ENCODE measurements at regions not wholly inside any gene's neighbourhood (a gene's known extent, or its start where the extent isn't known, plus 50 kb on each side); places are given as distances from the start of the nearest gene placed in this dataset.

- ChIA-PET POLR2A (ENCODE audit: unreplicated experiment) (no interaction called here), CTCF (no interaction called here)
- WGBS, 2 experiments (ENCODE audit: extremely low coverage in 2 of 2, insufficient read length in 1 of 2), result 18% methylated on average over 3 of the region's 6 CpGs; no CpG with 5 or more reads in 1 of the 2 experiments
- Histone ChIP-seq H4K20me1 (ENCODE audit: insufficient read depth, low read length) (no peaks in the 10 kb centered on the region), H3K9ac (ENCODE audit: low read depth, low read length) (no peak overlapping the region), H3K4me1 (ENCODE audit: control insufficient read depth, insufficient read depth, low read length) (no peaks in the 10 kb centered on the region), H3K9me3 (ENCODE audit: control insufficient read depth, insufficient read depth, low read length) (no peaks in the 10 kb centered on the region), H2BK5ac (ENCODE audit: low read depth, low read length, poor library complexity, severe bottlenecking) (no peak overlapping the region), H3K4me3 (ENCODE audit: insufficient read depth, low read depth, low read length) (no peak overlapping the region), H3K36me3 (ENCODE audit: control insufficient read depth, insufficient read depth, low read length) (no peaks in the 10 kb centered on the region), H3K14ac (replicated peaks; ENCODE audit: low read depth, low read length) (no peak overlapping the region), H2BK20ac (ENCODE audit: low read depth, low read length) (no peak overlapping the region), H4K5ac (ENCODE audit: low read depth, low read length) (no peak overlapping the region), H3K4me2 (ENCODE audit: low read depth, low read length) (no peak overlapping the region), H2AK5ac (ENCODE audit: low read depth, low read length) (no peak overlapping the region), H4K91ac (ENCODE audit: insufficient read depth, low read depth, low read length) (no peak overlapping the region), H3K27me3 (ENCODE audit: control insufficient read depth, insufficient read depth, low read length) (peaks cover 12% of the 10 kb centered on the region), H3K79me1 (ENCODE audit: low read depth in 1 of 2, low read length in 2 of 2) (no peaks in the 10 kb centered on the region), H3K4ac (ENCODE audit: low read depth, low read length) (no peak overlapping the region), H4K8ac (ENCODE audit: low read depth in 2 of 2, low read length in 2 of 2) (no peak overlapping the region), H3K9me1 (ENCODE audit: insufficient read depth, low read length) (no peaks in the 10 kb centered on the region), H2AK9ac (replicated peaks; ENCODE audit: low read depth, low read length, poor library complexity) (no peak overlapping the region), H3K23ac (ENCODE audit: low read depth, low read length) (no peak overlapping the region), H3K56ac (ENCODE audit: extremely low read depth, insufficient read depth, low read length) (no peak overlapping the region), H2BK120ac (ENCODE audit: low read depth, low read length) (no peak overlapping the region), H3K18ac (ENCODE audit: low read depth, low read length) (no peak overlapping the region), H3K27ac (ENCODE audit: insufficient read depth, low read length) (no peak overlapping the region), H2BK15ac (ENCODE audit: low read depth, low read length) (no peak overlapping the region), H2AFZ (replicated peaks; ENCODE audit: low read length, poor library complexity) (no peak overlapping the region)
- dilution Hi-C loops (cut with HindIII; ENCODE audit: low sequenced_read_pairs, unreplicated experiment) (no loop called here), intact Hi-C loops (cut with micrococcal nuclease) (no loop called here), in situ Hi-C loops (cut with MboI; ENCODE audit: low sequenced_read_pairs) (no loop called here)
- BruUV-seq (replicated peaks), result no TSS peak
- no peak for TF ChIP-seq RAD21 (IDR thresholded peaks at IDR 0.05; ENCODE audit: low read length)
- no peak for TF ChIP-seq CTCF (conservative IDR thresholded peaks at IDR 0.05; ENCODE audit: low read depth, low read length)
- TF ChIP-seq NFE2L2 (IDR thresholded peaks at IDR 0.05; ENCODE audit: low read depth, low read length), result no peak
- no peak for TF ChIP-seq SMC3 (IDR thresholded peaks at IDR 0.05; ENCODE audit: low read depth, low read length)
- TF ChIP-seq MXI1 (IDR thresholded peaks at IDR 0.05; ENCODE audit: borderline replicate concordance, low read depth, low read length), result no peak
- TF ChIP-seq ELK1 (IDR thresholded peaks at IDR 0.05; ENCODE audit: borderline replicate concordance, low read depth, low read length), result no peak
- TF ChIP-seq RFX5 (IDR thresholded peaks at IDR 0.05; ENCODE audit: low read depth, low read length), result no peak
- TF ChIP-seq USF2 (IDR thresholded peaks at IDR 0.05; ENCODE audit: low read depth, low read length), result no peak
- ATAC-seq (ENCODE audit: low read depth) (no peak), DNase-seq (no peak)
Observed at GRCh38 chr16:65875381-65876055, 491.0 kb upstream of the CDH5 start.
